ENCODE measurements at regions not wholly inside any gene's neighbourhood (a gene's known extent, or its start where the extent isn't known, plus 50 kb on each side); places are given as distances from the start of the nearest gene placed in this dataset.

DNA sequence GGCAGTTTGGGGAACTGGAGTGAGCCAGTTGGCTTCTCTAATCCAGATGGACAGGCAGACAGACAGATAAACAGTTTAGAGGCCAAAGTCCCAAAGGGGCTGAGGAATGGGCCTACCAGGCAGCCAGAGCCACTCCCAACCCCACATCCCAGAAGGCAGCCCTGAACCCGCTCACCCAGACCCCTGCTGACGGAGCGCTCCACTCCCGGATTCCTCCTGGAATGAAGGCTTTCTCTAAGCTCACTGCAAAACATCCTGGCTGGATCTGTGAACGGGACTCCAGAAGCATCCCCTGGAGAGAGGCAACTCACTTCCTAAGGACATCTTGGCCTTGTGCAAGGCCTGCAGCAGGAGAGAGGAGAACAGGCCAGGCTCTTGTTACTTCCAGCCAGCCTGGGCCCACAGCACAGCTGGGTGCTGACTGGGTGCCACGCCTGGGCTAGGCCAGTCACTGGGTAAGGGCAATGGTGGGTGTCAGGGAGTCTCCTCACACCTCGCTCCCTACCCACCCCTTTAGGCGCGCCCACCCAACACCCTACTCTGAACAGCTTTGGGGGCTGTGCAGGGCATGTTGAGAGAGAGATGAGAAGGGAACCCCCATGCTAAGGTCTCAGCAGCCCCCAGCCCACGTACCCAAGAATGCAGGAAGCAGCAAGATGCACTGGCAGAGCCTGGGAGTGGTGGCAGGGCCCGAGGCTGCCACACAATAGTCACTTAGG, 168.6 kb upstream of the ZMIZ1 start:
- Histone ChIP-seq H3K4me3 (ENCODE audit: low read depth, low read length) (no peak overlapping the region), H3K27me3 (ENCODE audit: control insufficient read depth, insufficient read depth, low read length) (peaks cover 10% of the 10 kb centered on the region), H3K36me3 (ENCODE audit: control insufficient read depth, insufficient read depth, low read length) (no peaks in the 10 kb centered on the region)
- DNase-seq (ENCODE audit: low read depth) = no peak
- TF ChIP-seq, protein P1, sequence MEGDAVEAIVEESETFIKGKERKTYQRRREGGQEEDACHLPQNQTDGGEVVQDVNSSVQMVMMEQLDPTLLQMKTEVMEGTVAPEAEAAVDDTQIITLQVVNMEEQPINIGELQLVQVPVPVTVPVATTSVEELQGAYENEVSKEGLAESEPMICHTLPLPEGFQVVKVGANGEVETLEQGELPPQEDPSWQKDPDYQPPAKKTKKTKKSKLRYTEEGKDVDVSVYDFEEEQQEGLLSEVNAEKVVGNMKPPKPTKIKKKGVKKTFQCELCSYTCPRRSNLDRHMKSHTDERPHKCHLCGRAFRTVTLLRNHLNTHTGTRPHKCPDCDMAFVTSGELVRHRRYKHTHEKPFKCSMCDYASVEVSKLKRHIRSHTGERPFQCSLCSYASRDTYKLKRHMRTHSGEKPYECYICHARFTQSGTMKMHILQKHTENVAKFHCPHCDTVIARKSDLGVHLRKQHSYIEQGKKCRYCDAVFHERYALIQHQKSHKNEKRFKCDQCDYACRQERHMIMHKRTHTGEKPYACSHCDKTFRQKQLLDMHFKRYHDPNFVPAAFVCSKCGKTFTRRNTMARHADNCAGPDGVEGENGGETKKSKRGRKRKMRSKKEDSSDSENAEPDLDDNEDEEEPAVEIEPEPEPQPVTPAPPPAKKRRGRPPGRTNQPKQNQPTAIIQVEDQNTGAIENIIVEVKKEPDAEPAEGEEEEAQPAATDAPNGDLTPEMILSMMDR (IDR thresholded peaks at IDR 0.05; ENCODE audit: insufficient read depth, low read length, poor library complexity, severe bottlenecking) = no peak

GRCh38 chr10:78900715-78901430, 167.9 kb upstream of the ZMIZ1 start:
- TF ChIP-seq, protein P1 (IDR thresholded peaks at IDR 0.05; ENCODE audit: insufficient read depth, low read length, poor library complexity, severe bottlenecking) = no peak
- peaks cover 12% of the 10 kb centered on the region for H3K27me3 ChIP-seq (ENCODE audit: control insufficient read depth, insufficient read depth, low read length)
- H3K36me3 ChIP-seq (ENCODE audit: control insufficient read depth, insufficient read depth, low read length) = no peaks in the 10 kb centered on the region
- no peak for DNase-seq (ENCODE audit: low read depth)
- H3K4me3 ChIP-seq (ENCODE audit: low read depth, low read length) = no peak overlapping the region

- no peak overlapping the region for H3K4me3 ChIP-seq (ENCODE audit: low read depth, low read length)
- no peak for DNase-seq (ENCODE audit: low read depth)
- H3K36me3 ChIP-seq (ENCODE audit: control insufficient read depth, insufficient read depth, low read length) = no peaks in the 10 kb centered on the region
- peaks cover 10% of the 10 kb centered on the region for H3K27me3 ChIP-seq (ENCODE audit: control insufficient read depth, insufficient read depth, low read length)
- TF ChIP-seq, protein P1 (IDR thresholded peaks at IDR 0.05; ENCODE audit: insufficient read depth, low read length, poor library complexity, severe bottlenecking) = no peak
Measured at GRCh38 chr10:78901694-78902093, 167.1 kb upstream of the ZMIZ1 start.

- Histone ChIP-seq H3K27me3 (ENCODE audit: control insufficient read depth, insufficient read depth, low read length) (peaks cover 12% of the 10 kb centered on the region), H3K4me3 (ENCODE audit: low read depth, low read length) (no peak overlapping the region), H3K36me3 (ENCODE audit: control insufficient read depth, insufficient read depth, low read length) (no peaks in the 10 kb centered on the region)
- TF ChIP-seq, protein P1 (IDR thresholded peaks at IDR 0.05; ENCODE audit: insufficient read depth, low read length, poor library complexity, severe bottlenecking) = no peak
- DNase-seq (ENCODE audit: low read depth) = no peak
Measured at GRCh38 chr10:78902815-78903214, 166.0 kb upstream of the ZMIZ1 start.

DNA sequence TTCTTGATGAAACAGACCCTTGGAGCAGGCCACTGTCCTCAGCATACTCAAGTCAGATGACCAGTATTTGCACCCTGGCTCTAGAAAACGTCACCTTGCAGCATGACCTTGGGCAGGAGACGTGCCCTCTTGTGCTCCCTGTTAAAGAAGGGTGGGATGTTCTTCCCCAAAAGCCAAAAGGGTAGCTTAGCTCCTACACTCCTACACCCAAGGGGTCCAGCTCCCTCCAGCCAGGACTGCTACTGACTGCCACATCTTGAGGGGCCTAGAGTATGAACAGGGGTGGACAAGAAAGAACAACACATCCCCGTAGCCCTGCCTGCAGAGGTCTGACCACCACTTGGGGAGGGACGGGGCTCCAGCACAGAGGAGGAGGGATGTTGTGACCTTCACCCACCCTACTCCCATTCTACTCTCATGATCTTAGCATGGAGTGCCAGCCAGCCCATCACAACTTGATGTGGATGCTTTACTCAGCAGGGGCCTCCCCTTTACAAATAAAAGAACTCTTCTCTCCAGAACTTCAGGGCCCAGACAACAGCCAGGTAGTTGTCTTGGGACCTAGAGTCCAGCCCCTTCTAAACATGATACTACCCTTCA, 165.3 kb upstream of the ZMIZ1 start:
- Histone ChIP-seq H3K4me3 (ENCODE audit: low read depth, low read length) (no peak overlapping the region), H3K36me3 (ENCODE audit: control insufficient read depth, insufficient read depth, low read length) (no peaks in the 10 kb centered on the region), H3K27me3 (ENCODE audit: control insufficient read depth, insufficient read depth, low read length) (peaks cover 15% of the 10 kb centered on the region)
- TF ChIP-seq, protein P1 (IDR thresholded peaks at IDR 0.05; ENCODE audit: insufficient read depth, low read length, poor library complexity, severe bottlenecking) = no peak
- DNase-seq (ENCODE audit: low read depth) = no peak
